ENCODE measurements at regions not wholly inside any gene's neighbourhood (a gene's known extent, or its start where the extent isn't known, plus 50 kb on each side); places are given as distances from the start of the nearest gene placed in this dataset.

DNA sequence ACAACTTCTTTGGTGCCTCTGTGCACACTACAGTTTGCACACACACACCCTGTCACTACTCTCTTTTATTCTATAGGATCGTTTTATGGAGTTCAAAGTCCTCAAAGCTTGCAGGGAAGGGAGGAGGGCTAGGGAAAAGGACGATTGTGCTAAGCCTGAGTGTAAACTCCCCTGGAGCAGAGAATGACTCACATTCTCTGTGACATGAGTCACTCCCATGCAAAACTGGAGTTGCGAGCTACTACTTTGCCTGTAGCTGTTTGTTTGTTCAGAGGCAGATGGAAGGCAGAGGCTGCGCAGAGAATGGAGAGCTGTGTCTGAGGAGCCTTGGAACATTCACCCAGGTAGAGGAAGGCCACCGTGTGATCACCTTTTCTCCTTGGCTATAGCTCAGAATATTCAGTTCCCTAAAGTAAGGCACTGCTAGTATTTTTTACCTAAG, 80.5 kb upstream of the MBNL2 start:
- Histone ChIP-seq H3K27ac (ENCODE audit: insufficient read depth, low read depth, low read length) (no peak overlapping the region), H2AFZ (ENCODE audit: low read depth, low read length) (no peak overlapping the region), H3K79me2 (ENCODE audit: control insufficient read depth, insufficient read depth, low read length) (no peaks in the 10 kb centered on the region), H3K4me3 (replicated peaks in 1 of 3; ENCODE audit: insufficient read depth in 1 of 3, low read depth in 1 of 3, low read length in 3 of 3) (no peak overlapping the region), H3K9me1 (replicated peaks; ENCODE audit: control insufficient read depth, extremely low read depth, insufficient read depth, low read length) (no peaks in the 10 kb centered on the region), H3K4me1 (ENCODE audit: control insufficient read depth, extremely low read depth, insufficient read depth, low read length) (peaks cover 19% of the 10 kb centered on the region), H3K36me3 (ENCODE audit: control insufficient read depth in 2 of 2, extremely low read depth in 1 of 2, insufficient read depth in 2 of 2, low read length in 2 of 2) (no peaks in the 10 kb centered on the region), H3K9me3 (replicated peaks; ENCODE audit: control insufficient read depth, insufficient read depth, low read length) (no peaks in the 10 kb centered on the region), H3K9ac (replicated peaks; ENCODE audit: extremely low read depth, insufficient read depth, low read length) (no peak overlapping the region), H4K20me1 (replicated peaks; ENCODE audit: control insufficient read depth, extremely low read depth, insufficient read depth, low read length) (no peaks in the 10 kb centered on the region), H3K27me3 (ENCODE audit: control insufficient read depth in 2 of 2, insufficient read depth in 2 of 2, low read length in 2 of 2) (no peaks in the 10 kb centered on the region), H3K4me2 (ENCODE audit: insufficient read depth, low read length) (peak overlapping the region; percentile 80)
- FAIRE-seq (peak; percentile 91), DNase-seq (ENCODE audit: low read depth, low spot score) (peak; percentile 87)
- TF ChIP-seq EZH2 (IDR thresholded peaks at IDR 0.05; ENCODE audit: borderline replicate concordance, low read depth, low read length, severe bottlenecking) (no peak), FOS (IDR thresholded peaks at IDR 0.05; ENCODE audit: borderline replicate concordance, insufficient read depth, low read length) (peak; percentile 99), POLR2AphosphoS5 (IDR thresholded peaks at IDR 0.05; ENCODE audit: insufficient read depth, low read depth, low read length) (peak; percentile 71), POLR2A (IDR thresholded peaks at IDR 0.05; ENCODE audit: low read depth, low read length) (no peak), JUN (IDR thresholded peaks at IDR 0.05; ENCODE audit: borderline replicate concordance, insufficient read depth, insufficient read length, low read depth) (peak; percentile 99)
- POLR2A ChIA-PET: interaction anchor here (0.8 kb wide), 1 partner anchor 80 kb away, joined by 3 read pairs; the partner anchor contains the start of gene MBNL2
- dilution Hi-C loops (cut with MboI; ENCODE audit: extremely low pct_ligation_motif_present, low sequenced_read_pairs) (no loop called here), intact Hi-C loops (cut with micrococcal nuclease) (loop anchor here (1.0 to 2.0 kb wide), 2 partner anchors 26 to 53 kb away; no protein-coding TSS in a partner anchor)
- BruUV-seq (replicated peaks): no TSS peak
- CTCF ChIA-PET: interaction anchor here (0.6 to 4.0 kb wide), 17 partner anchors 11 to 217 kb away, joined by 3 to 44 read pairs (median 4); partner anchors contain the start of gene MBNL2

DNA sequence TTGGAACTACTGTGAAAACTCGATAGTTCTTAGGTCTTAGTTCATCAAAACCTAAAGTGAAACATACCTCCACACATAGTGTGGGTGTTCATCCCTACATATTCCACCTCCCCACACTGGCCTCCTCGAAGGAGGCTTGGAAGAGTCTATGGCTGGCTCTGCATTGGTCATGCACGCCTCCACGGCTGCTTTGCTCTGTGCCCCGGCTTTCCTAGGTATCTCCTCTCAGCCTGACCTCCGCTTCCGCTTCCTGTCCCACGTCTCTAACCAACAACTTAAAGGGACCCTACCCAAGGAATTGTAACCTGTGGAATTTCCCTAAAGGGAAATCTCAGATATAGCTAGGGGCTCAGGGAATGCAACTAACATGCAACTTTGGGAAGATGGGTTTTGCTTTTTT, 79.7 kb upstream of the MBNL2 start:
- FAIRE-seq (peak; percentile 48), DNase-seq (ENCODE audit: low read depth, low spot score) (peak; percentile 24)
- ChIA-PET CTCF (interaction anchor here (0.9 to 4.0 kb wide), 6 partner anchors 27 to 217 kb away, joined by 4 to 44 read pairs (median 10); no protein-coding TSS in a partner anchor), POLR2A (no interaction called here)
- Histone ChIP-seq H3K4me2 (ENCODE audit: insufficient read depth, low read length) (peak overlapping the region; percentile 80), H3K4me3 (replicated peaks in 1 of 3; ENCODE audit: insufficient read depth in 1 of 3, low read depth in 1 of 3, low read length in 3 of 3) (peak overlapping the region in 1 of 3 experiments; percentile 19), H4K20me1 (replicated peaks; ENCODE audit: control insufficient read depth, extremely low read depth, insufficient read depth, low read length) (no peaks in the 10 kb centered on the region), H2AFZ (ENCODE audit: low read depth, low read length) (peak overlapping the region; percentile 47), H3K36me3 (ENCODE audit: control insufficient read depth in 2 of 2, extremely low read depth in 1 of 2, insufficient read depth in 2 of 2, low read length in 2 of 2) (no peaks in the 10 kb centered on the region), H3K4me1 (ENCODE audit: control insufficient read depth, extremely low read depth, insufficient read depth, low read length) (peaks cover 19% of the 10 kb centered on the region), H3K27me3 (ENCODE audit: control insufficient read depth in 2 of 2, insufficient read depth in 2 of 2, low read length in 2 of 2) (peaks cover 0 to 3% of the 10 kb centered on the region in 2 experiments), H3K9me1 (replicated peaks; ENCODE audit: control insufficient read depth, extremely low read depth, insufficient read depth, low read length) (no peaks in the 10 kb centered on the region), H3K9me3 (replicated peaks; ENCODE audit: control insufficient read depth, insufficient read depth, low read length) (no peaks in the 10 kb centered on the region), H3K27ac (ENCODE audit: insufficient read depth, low read depth, low read length) (peak overlapping the region; percentile 5), H3K9ac (replicated peaks; ENCODE audit: extremely low read depth, insufficient read depth, low read length) (no peak overlapping the region), H3K79me2 (ENCODE audit: control insufficient read depth, insufficient read depth, low read length) (no peaks in the 10 kb centered on the region)
- TF ChIP-seq FOS (IDR thresholded peaks at IDR 0.05; ENCODE audit: borderline replicate concordance, insufficient read depth, low read length) (no peak), JUN (IDR thresholded peaks at IDR 0.05; ENCODE audit: borderline replicate concordance, insufficient read depth, insufficient read length, low read depth) (no peak), EZH2 (IDR thresholded peaks at IDR 0.05; ENCODE audit: borderline replicate concordance, low read depth, low read length, severe bottlenecking) (no peak), POLR2A (IDR thresholded peaks at IDR 0.05; ENCODE audit: low read depth, low read length) (no peak), GATA2 (IDR thresholded peaks at IDR 0.05; ENCODE audit: insufficient read depth, insufficient read length, low read depth, low read length) (no peak), MYC (IDR thresholded peaks at IDR 0.05; ENCODE audit: low read depth, low read length) (no peak), POLR2AphosphoS5 (IDR thresholded peaks at IDR 0.05; ENCODE audit: insufficient read depth, low read depth, low read length) (no peak)
- TF ChIP-seq, protein P1, sequence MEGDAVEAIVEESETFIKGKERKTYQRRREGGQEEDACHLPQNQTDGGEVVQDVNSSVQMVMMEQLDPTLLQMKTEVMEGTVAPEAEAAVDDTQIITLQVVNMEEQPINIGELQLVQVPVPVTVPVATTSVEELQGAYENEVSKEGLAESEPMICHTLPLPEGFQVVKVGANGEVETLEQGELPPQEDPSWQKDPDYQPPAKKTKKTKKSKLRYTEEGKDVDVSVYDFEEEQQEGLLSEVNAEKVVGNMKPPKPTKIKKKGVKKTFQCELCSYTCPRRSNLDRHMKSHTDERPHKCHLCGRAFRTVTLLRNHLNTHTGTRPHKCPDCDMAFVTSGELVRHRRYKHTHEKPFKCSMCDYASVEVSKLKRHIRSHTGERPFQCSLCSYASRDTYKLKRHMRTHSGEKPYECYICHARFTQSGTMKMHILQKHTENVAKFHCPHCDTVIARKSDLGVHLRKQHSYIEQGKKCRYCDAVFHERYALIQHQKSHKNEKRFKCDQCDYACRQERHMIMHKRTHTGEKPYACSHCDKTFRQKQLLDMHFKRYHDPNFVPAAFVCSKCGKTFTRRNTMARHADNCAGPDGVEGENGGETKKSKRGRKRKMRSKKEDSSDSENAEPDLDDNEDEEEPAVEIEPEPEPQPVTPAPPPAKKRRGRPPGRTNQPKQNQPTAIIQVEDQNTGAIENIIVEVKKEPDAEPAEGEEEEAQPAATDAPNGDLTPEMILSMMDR (IDR thresholded peaks at IDR 0.05; ENCODE audit: extremely low read depth in 1 of 2, insufficient read depth in 1 of 2, low read depth in 1 of 2, low read length in 2 of 2): no peak
- TF ChIP-seq, protein P2, sequence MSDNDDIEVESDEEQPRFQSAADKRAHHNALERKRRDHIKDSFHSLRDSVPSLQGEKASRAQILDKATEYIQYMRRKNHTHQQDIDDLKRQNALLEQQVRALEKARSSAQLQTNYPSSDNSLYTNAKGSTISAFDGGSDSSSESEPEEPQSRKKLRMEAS (IDR thresholded peaks at IDR 0.05; ENCODE audit: insufficient read depth, insufficient read length): no peak
- intact Hi-C loops (cut with micrococcal nuclease) (no loop called here), dilution Hi-C loops (cut with MboI; ENCODE audit: extremely low pct_ligation_motif_present, low sequenced_read_pairs) (no loop called here)
- BruUV-seq (replicated peaks): no TSS peak

All from endothelial cell of umbilical vein (primary cell).